Mesodermal cell (in vitro differentiated cells): ENCODE measurements at regions not wholly inside any gene's neighbourhood (a gene's known extent, or its start where the extent isn't known, plus 50 kb on each side); places are given as distances from the start of the nearest gene placed in this dataset.
"Not testable (repeated sequence)": the region's sequence is repeated elsewhere in the genome, so short reads cannot be mapped to it uniquely, and the experiment has no call there.

Experiments
- H3K27ac ChIP-seq: 2 replicates; pipeline ENCODE4 v1.7.0; 2013; ENCODE audit warnings: mild to moderate bottlenecking, low read depth, low read length, moderate library complexity; ENCODE audit not compliant: severe bottlenecking
- H3K36me3 ChIP-seq: 2 replicates; pipeline ENCODE4 v1.7.1; 2013; ENCODE audit warnings: mild to moderate bottlenecking, low read length, moderate library complexity; ENCODE audit not compliant: control insufficient read depth, insufficient read depth
- H3K4me1 ChIP-seq: one replicate; pipeline ENCODE4 v1.7.1; 2013; ENCODE audit warnings: mild to moderate bottlenecking, low read length; ENCODE audit not compliant: insufficient read depth, control insufficient read depth, poor library complexity, severe bottlenecking
- H3K4me3 ChIP-seq: 2 replicates; pipeline ENCODE4 v1.7.0; 2013; ENCODE audit warnings: low read length, control low read depth, mild to moderate bottlenecking; ENCODE audit not compliant: insufficient read depth, poor library complexity, severe bottlenecking; ENCODE audit errors: extremely low read depth
- H3K9me3 ChIP-seq: 2 replicates; pipeline ENCODE4 v1.7.1; 2013; ENCODE audit warnings: mild to moderate bottlenecking, low read length, moderate library complexity; ENCODE audit not compliant: control insufficient read depth
- WGBS, 2 experiments: methylation state at CpG; one replicate each; pipeline ENCODE4 v1.1.5; 2013; ENCODE audit warnings: missing lambda C conversion rate in 2 of 2; ENCODE audit not compliant: insufficient coverage in 2 of 2; 5-methylcytosine and 5-hydroxymethylcytosine counted together

DNA sequence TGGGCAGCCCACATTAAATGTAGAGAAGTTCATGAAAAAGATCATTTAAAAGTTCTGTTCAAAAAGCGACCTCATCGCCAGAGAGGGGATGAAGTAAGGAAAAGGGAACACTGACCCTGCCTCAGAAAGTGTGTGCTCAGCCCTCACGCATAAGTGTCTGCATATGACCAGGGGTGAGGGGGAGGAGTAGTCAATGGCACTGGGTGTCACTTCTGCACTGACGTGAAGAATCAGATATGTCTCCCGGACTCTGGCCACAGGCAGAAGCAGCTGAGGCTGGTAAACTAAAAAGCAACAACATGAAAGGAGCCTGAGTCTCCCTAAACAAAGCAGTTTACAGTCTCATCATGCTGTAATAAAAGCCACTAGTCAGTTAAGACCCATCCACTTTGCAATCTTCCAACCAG, 168.5 kb downstream of the AVL9 start:
- not testable (repeated sequence) for H3K9me3 ChIP-seq, H3K4me3 ChIP-seq, H3K36me3 ChIP-seq
- H3K4me1 ChIP-seq, result peaks cover 15% of the 10 kb centered on the region
- peak overlapping the region; percentile 10 for H3K27ac ChIP-seq
- 60% methylated on average over 1 of the region's 5 CpGs; no CpG with 5 or more reads in 1 of the 2 experiments for WGBS, 2 experiments

GRCh38 chr7:32662509-32662908, 167.2 kb downstream of the AVL9 start:
- 80% methylated on average over 1 of the region's 4 CpGs; no CpG with 5 or more reads in 1 of the 2 experiments for whole genome bisulfite sequencing, 2 experiments
- H3K4me1 ChIP-seq, H3K4me3 ChIP-seq, H3K27ac ChIP-seq, H3K36me3 ChIP-seq, H3K9me3 ChIP-seq: not testable (repeated sequence)

DNA sequence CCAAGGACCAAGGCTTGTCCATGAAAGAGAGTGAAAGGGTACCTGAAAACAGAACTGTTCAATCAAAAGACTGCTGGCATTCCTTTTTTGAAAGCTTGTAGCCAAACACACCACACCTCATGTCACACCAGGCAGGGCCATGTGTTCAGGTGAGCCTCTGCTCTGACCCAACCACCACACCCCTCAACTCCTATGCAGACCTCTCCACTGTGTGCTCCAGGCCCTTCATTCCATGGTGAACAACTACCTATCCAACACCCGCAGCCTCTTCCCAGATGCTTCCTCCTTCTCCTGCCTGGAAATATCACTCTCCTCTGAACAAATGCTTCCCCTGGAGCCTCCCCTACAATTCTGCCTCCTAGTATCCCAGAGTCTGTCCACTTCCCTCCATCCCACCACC, 166.6 kb downstream of the AVL9 start:
- no peak overlapping the region for H3K4me3 ChIP-seq
- H3K27ac ChIP-seq, result no peak overlapping the region
- H3K9me3 ChIP-seq, result no peaks in the 10 kb centered on the region
- 60 to 100% methylated on average over 1 of the region's 1 CpG for WGBS, 2 experiments
- H3K4me1 ChIP-seq, result peaks cover 8% of the 10 kb centered on the region
- no peaks in the 10 kb centered on the region for H3K36me3 ChIP-seq

- no peaks in the 10 kb centered on the region for H3K9me3 ChIP-seq
- H3K4me3 ChIP-seq, result no peak overlapping the region
- no peak overlapping the region for H3K27ac ChIP-seq
- no peaks in the 10 kb centered on the region for H3K36me3 ChIP-seq
- no CpG with 5 or more reads among the region's 3 CpGs for WGBS, 2 experiments
- H3K4me1 ChIP-seq, result peaks cover 8% of the 10 kb centered on the region
These were observed 166.2 kb downstream of the AVL9 start for GRCh38 chr7:32661501-32661900.

DNA sequence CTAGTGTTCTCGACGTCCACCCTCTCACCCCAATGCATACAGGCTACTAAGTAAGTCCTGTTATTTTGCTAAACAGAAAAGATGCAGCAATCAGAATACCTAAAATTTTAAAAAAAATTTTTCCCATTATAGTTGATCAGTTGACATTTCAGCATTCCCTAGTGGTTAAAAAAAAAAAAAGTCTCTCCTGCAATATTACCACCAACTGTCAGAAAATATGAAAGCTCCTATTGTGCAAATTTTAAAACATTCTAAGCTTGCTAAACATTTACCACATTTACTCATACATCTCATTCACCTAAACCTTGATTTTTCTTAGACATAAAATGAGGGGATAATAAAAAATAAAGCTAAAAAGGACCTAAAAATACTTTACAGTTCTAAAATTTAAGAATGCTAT, 165.6 kb downstream of the AVL9 start:
- no peak overlapping the region for H3K4me3 ChIP-seq
- H3K9me3 ChIP-seq, result no peaks in the 10 kb centered on the region
- H3K27ac ChIP-seq, result no peak overlapping the region
- H3K4me1 ChIP-seq, result peaks cover 8% of the 10 kb centered on the region
- H3K36me3 ChIP-seq, result no peaks in the 10 kb centered on the region
- WGBS, 2 experiments, result 100% methylated on average over 1 of the region's 2 CpGs; no CpG with 5 or more reads in 1 of the 2 experiments

GRCh38 chr7:32659853-32660252, 164.6 kb downstream of the AVL9 start:
- no peak overlapping the region for H3K4me3 ChIP-seq
- peaks cover 8% of the 10 kb centered on the region for H3K4me1 ChIP-seq
- H3K9me3 ChIP-seq, result no peaks in the 10 kb centered on the region
- no peaks in the 10 kb centered on the region for H3K36me3 ChIP-seq
- 95 to 100% methylated on average over 4 to 6 of the region's 9 CpGs for WGBS, 2 experiments
- no peak overlapping the region for H3K27ac ChIP-seq

- WGBS, 2 experiments, result 100% methylated on average over 1 to 2 of the region's 2 CpGs
- peaks cover 8% of the 10 kb centered on the region for H3K4me1 ChIP-seq
- H3K36me3 ChIP-seq, result no peaks in the 10 kb centered on the region
- H3K27ac ChIP-seq, result no peak overlapping the region
- H3K4me3 ChIP-seq, result no peak overlapping the region
- H3K9me3 ChIP-seq, result no peaks in the 10 kb centered on the region
These were observed 163.2 kb downstream of the AVL9 start for GRCh38 chr7:32658467-32658869.

GRCh38 chr7:32658034-32658433, 162.7 kb downstream of the AVL9 start:
- Histone ChIP-seq H3K4me1 (peaks cover 8% of the 10 kb centered on the region), H3K9me3 (no peaks in the 10 kb centered on the region), H3K27ac (no peak overlapping the region), H3K4me3 (no peak overlapping the region), H3K36me3 (no peaks in the 10 kb centered on the region)
- 78 to 86% methylated on average over 5 to 6 of the region's 7 CpGs for WGBS, 2 experiments

- not testable (repeated sequence) for H3K36me3 ChIP-seq, H3K9me3 ChIP-seq, H3K4me1 ChIP-seq, H3K4me3 ChIP-seq, H3K27ac ChIP-seq
- whole genome bisulfite sequencing, 2 experiments, result no CpG with 5 or more reads among the region's 1 CpG
These were observed 159.3 kb downstream of the AVL9 start for GRCh38 chr7:32654549-32654948.

- not testable (repeated sequence) for H3K4me1 ChIP-seq, H3K4me3 ChIP-seq, H3K36me3 ChIP-seq, H3K9me3 ChIP-seq, H3K27ac ChIP-seq
- 89 to 100% methylated on average over 1 of the region's 1 CpG for WGBS, 2 experiments
These were observed 155.1 kb downstream of the AVL9 start for GRCh38 chr7:32650356-32650755.

- WGBS, 2 experiments, result 100% methylated on average over 1 of the region's 6 CpGs; no CpG with 5 or more reads in 1 of the 2 experiments
These were observed 153.3 kb downstream of the AVL9 start for GRCh38 chr7:32648408-32649156.

More at GRCh38 chr7:32648408-32649156, 153.3 kb downstream of the AVL9 start:
- Histone ChIP-seq H3K27ac (no peak overlapping the region), H3K36me3 (no peaks in the 10 kb centered on the region), H3K4me3 (no peak overlapping the region), H3K4me1 (no peaks in the 10 kb centered on the region), H3K9me3 (no peaks in the 10 kb centered on the region)
